WTC11 (cell line): ENCODE measurements at regions not wholly inside any gene's neighbourhood (a gene's known extent, or its start where the extent isn't known, plus 50 kb on each side); places are given as distances from the start of the nearest gene placed in this dataset.
A peak's percentile ranks its signal among the peaks of the same experiment; 100 is the strongest.

Experiments
- ATAC-seq: fragments of 200-7000 bp; cut with Tn5 transposase; 2 replicates; pipeline ENCODE4 v1.10.0; 2021; ENCODE audit warnings: mild to moderate bottlenecking, moderate library complexity
- CTCF ChIA-PET: fragments of 300-600 bp; sonication (Branson Sonifier 250); formaldehyde crosslinking; loops from one replicate; lab custom pipeline; 2021; ENCODE audit warnings: antibody characterized with exemption; lab: Charles Lee
- POLR2A ChIA-PET: fragments of 350-600 bp; sonication (Branson Sonifier 250); formaldehyde crosslinking; loops from one replicate; lab custom pipeline; 2021; ENCODE audit warnings: antibody characterized with exemption; lab: Charles Lee
- DNase-seq: peaks from one replicate; pipeline ENCODE4 v3.0.0; 2021; ENCODE audit warnings: low spot score
- H3K27ac Mint-ChIP-seq: 2 replicates; pipeline ENCODE4 v1.8.0; 2021; ENCODE audit warnings: mixed read lengths
- H3K27me3 Mint-ChIP-seq: 2 replicates; pipeline ENCODE4 v1.8.0; 2021; ENCODE audit warnings: low read depth, mild to moderate bottlenecking, moderate library complexity, mixed read lengths
- H3K36me3 Mint-ChIP-seq: 2 replicates; pipeline ENCODE4 v1.8.0; 2021; ENCODE audit warnings: mixed read lengths
- H3K4me1 Mint-ChIP-seq: 2 replicates; pipeline ENCODE4 v1.8.0; 2022; ENCODE audit warnings: mixed read lengths
- H3K4me3 Mint-ChIP-seq: 2 replicates; pipeline ENCODE4 v1.8.0; 2021; ENCODE audit warnings: mild to moderate bottlenecking, moderate library complexity, mixed read lengths
- H3K9me3 Mint-ChIP-seq: 2 replicates; pipeline ENCODE4 v1.8.0; 2021; ENCODE audit warnings: mixed read lengths
- ESRRA ChIP-seq: sonication (generic); formaldehyde crosslinking; IDR thresholded peaks from 2 replicates; pipeline ENCODE4 v1.8.1; 2022; ENCODE audit warnings: mild to moderate bottlenecking, missing genetic modification reagents, borderline replicate concordance
- FOXJ3 ChIP-seq: sonication (generic); formaldehyde crosslinking; IDR thresholded peaks from 2 replicates; pipeline ENCODE4 v1.9.0; 2021; ENCODE audit warnings: missing genetic modification reagents, mild to moderate bottlenecking, borderline replicate concordance
- JAZF1 ChIP-seq: fragments of 250-450 bp; sonication (Bioruptor Pico); IDR thresholded peaks from 2 replicates; pipeline ENCODE4 v1.9.0; 2021; ENCODE audit warnings: moderate library complexity, mild to moderate bottlenecking, inconsistent platforms
- NR1H2 ChIP-seq: sonication (generic); formaldehyde crosslinking; IDR thresholded peaks from 2 replicates; pipeline ENCODE4 v1.9.0; 2021; ENCODE audit warnings: mild to moderate bottlenecking, moderate library complexity, missing genetic modification reagents
- NR3C1 ChIP-seq: sonication (generic); formaldehyde crosslinking; conservative IDR thresholded peaks from 2 replicates; pipeline ENCODE4 v1.8.1; 2023; ENCODE audit warnings: low read depth, mild to moderate bottlenecking, missing genetic modification reagents
- SMAD3 ChIP-seq: sonication (generic); formaldehyde crosslinking; IDR thresholded peaks from 2 replicates; pipeline ENCODE4 v1.8.0; 2022; ENCODE audit warnings: missing genetic modification reagents, mild to moderate bottlenecking, borderline replicate concordance
- SMAD4 ChIP-seq: sonication (generic); formaldehyde crosslinking; IDR thresholded peaks from 2 replicates; pipeline ENCODE4 v1.8.0; 2022; ENCODE audit warnings: mild to moderate bottlenecking, missing genetic modification reagents
- TCF7 ChIP-seq: sonication (generic); formaldehyde crosslinking; IDR thresholded peaks from 2 replicates; pipeline ENCODE4 v1.8.0; 2022; ENCODE audit warnings: mild to moderate bottlenecking, low read depth, missing genetic modification reagents, moderate library complexity
- ZNF121 ChIP-seq: sonication (generic); formaldehyde crosslinking; IDR thresholded peaks from 2 replicates; pipeline ENCODE4 v1.8.0; 2023; ENCODE audit warnings: missing genetic modification reagents
- ZNF219 ChIP-seq: sonication (generic); formaldehyde crosslinking; IDR thresholded peaks from 2 replicates; pipeline ENCODE4 v1.8.0; 2023; ENCODE audit warnings: missing genetic modification reagents, mild to moderate bottlenecking, borderline replicate concordance
- ZNF263 ChIP-seq: sonication (generic); formaldehyde crosslinking; IDR thresholded peaks from 2 replicates; pipeline ENCODE4 v1.8.1; 2022; ENCODE audit warnings: low read depth, mild to moderate bottlenecking, moderate library complexity, missing genetic modification reagents
- ZNF671 ChIP-seq: fragments of 250-450 bp; sonication (Bioruptor Pico); IDR thresholded peaks from 2 replicates; pipeline ENCODE4 v1.8.0; 2021; ENCODE audit warnings: mild to moderate bottlenecking
- TF ChIP-seq, protein P1 (sequence below): sonication (generic); formaldehyde crosslinking; conservative IDR thresholded peaks from 2 replicates; pipeline ENCODE4 v1.8.1; 2023; ENCODE audit warnings: mild to moderate bottlenecking, low read depth, missing genetic modification reagents, moderate library complexity
- TF ChIP-seq, protein P2 (sequence below): sonication (generic); formaldehyde crosslinking; conservative IDR thresholded peaks from 2 replicates; pipeline ENCODE4 v1.8.1; 2022; ENCODE audit warnings: mild to moderate bottlenecking, missing genetic modification reagents
- TF ChIP-seq, protein P3 (sequence below): sonication (generic); formaldehyde crosslinking; IDR thresholded peaks from 2 replicates; pipeline ENCODE4 v1.8.0; 2022; ENCODE audit warnings: mild to moderate bottlenecking, missing genetic modification reagents
- TF ChIP-seq, protein P4 (sequence below): sonication (generic); formaldehyde crosslinking; IDR thresholded peaks from 2 replicates; pipeline ENCODE4 v1.8.1; 2023; ENCODE audit warnings: mild to moderate bottlenecking, missing genetic modification reagents, moderate library complexity
- TF ChIP-seq, protein P5 (sequence below): sonication (generic); formaldehyde crosslinking; IDR thresholded peaks from 2 replicates; pipeline ENCODE4 v1.8.0; 2022; ENCODE audit warnings: missing genetic modification reagents
- TF ChIP-seq, protein P6 (sequence below): sonication (generic); formaldehyde crosslinking; IDR thresholded peaks from 2 replicates; pipeline ENCODE4 v1.8.0; 2023; ENCODE audit warnings: missing genetic modification reagents, mild to moderate bottlenecking, borderline replicate concordance
- TF ChIP-seq, protein P7 (sequence below): sonication (generic); formaldehyde crosslinking; IDR thresholded peaks from 2 replicates; pipeline ENCODE4 v1.8.0; 2022; ENCODE audit warnings: mild to moderate bottlenecking, missing genetic modification reagents

DNA sequence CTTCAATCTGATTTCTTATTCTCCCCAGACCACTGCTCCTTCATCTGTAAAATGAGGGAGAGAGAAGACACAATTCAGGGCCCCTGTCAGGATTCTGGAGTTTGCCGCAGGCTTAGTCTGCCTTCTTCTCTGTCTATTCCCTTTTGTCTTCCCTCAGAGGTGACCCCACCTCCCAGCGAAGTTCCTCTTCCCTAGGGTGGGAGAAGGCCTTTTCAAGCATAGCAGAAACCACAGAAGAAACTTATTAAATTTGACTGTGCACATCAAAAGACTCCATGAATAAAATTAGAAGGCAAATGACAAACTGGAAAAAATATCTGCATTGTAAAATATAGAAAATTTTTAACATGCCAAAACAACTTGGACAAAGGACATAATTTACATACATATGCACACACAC, 148.8 kb downstream of the HNRNPD start:
- POLR2A ChIA-PET = no interaction called here
- TF ChIP-seq TCF7 (CRISPR knock-in tag) (no peak), ZNF121 (CRISPR knock-in tag) (no peak), ZNF263 (CRISPR knock-in tag) (no peak), NR3C1 (CRISPR knock-in tag) (no peak), JAZF1 (CRISPR knock-in tag) (no peak), ZNF671 (CRISPR knock-in tag) (no peak), SMAD3 (no peak), ESRRA (CRISPR knock-in tag) (no peak), SMAD4 (CRISPR knock-in tag) (no peak), NR1H2 (CRISPR knock-in tag) (no peak)
- TF ChIP-seq, protein P1, sequence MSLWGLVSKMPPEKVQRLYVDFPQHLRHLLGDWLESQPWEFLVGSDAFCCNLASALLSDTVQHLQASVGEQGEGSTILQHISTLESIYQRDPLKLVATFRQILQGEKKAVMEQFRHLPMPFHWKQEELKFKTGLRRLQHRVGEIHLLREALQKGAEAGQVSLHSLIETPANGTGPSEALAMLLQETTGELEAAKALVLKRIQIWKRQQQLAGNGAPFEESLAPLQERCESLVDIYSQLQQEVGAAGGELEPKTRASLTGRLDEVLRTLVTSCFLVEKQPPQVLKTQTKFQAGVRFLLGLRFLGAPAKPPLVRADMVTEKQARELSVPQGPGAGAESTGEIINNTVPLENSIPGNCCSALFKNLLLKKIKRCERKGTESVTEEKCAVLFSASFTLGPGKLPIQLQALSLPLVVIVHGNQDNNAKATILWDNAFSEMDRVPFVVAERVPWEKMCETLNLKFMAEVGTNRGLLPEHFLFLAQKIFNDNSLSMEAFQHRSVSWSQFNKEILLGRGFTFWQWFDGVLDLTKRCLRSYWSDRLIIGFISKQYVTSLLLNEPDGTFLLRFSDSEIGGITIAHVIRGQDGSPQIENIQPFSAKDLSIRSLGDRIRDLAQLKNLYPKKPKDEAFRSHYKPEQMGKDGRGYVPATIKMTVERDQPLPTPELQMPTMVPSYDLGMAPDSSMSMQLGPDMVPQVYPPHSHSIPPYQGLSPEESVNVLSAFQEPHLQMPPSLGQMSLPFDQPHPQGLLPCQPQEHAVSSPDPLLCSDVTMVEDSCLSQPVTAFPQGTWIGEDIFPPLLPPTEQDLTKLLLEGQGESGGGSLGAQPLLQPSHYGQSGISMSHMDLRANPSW (CRISPR knock-in tag) = no peak
- TF ChIP-seq, protein P2, sequence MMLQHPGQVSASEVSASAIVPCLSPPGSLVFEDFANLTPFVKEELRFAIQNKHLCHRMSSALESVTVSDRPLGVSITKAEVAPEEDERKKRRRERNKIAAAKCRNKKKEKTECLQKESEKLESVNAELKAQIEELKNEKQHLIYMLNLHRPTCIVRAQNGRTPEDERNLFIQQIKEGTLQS (CRISPR knock-in tag) = no peak
- TF ChIP-seq, protein P3, sequence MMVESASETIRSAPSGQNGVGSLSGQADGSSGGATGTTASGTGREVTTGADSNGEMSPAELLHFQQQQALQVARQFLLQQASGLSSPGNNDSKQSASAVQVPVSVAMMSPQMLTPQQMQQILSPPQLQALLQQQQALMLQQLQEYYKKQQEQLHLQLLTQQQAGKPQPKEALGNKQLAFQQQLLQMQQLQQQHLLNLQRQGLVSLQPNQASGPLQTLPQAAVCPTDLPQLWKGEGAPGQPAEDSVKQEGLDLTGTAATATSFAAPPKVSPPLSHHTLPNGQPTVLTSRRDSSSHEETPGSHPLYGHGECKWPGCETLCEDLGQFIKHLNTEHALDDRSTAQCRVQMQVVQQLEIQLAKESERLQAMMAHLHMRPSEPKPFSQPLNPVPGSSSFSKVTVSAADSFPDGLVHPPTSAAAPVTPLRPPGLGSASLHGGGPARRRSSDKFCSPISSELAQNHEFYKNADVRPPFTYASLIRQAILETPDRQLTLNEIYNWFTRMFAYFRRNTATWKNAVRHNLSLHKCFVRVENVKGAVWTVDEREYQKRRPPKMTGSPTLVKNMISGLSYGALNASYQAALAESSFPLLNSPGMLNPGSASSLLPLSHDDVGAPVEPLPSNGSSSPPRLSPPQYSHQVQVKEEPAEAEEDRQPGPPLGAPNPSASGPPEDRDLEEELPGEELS = no peak
- TF ChIP-seq, all 79 proteins: peak for 0
- CTCF ChIA-PET = interaction anchor here (1.0 to 2.2 kb wide), 3 partner anchors 43 to 311 kb away, joined by 3 to 9 read pairs (median 6); no protein-coding TSS in a partner anchor
- DNase-seq = no peak
- no peak for ATAC-seq
- Mint-ChIP-seq H3K27ac (no peak overlapping the region), H3K27me3 (no peaks in the 10 kb centered on the region; the same call in none of the 2 replicates), H3K36me3 (no peaks in the 10 kb centered on the region), H3K4me1 (peaks cover 6% of the 10 kb centered on the region), H3K4me3 (no peak overlapping the region), H3K9me3 (no peaks in the 10 kb centered on the region)

DNA sequence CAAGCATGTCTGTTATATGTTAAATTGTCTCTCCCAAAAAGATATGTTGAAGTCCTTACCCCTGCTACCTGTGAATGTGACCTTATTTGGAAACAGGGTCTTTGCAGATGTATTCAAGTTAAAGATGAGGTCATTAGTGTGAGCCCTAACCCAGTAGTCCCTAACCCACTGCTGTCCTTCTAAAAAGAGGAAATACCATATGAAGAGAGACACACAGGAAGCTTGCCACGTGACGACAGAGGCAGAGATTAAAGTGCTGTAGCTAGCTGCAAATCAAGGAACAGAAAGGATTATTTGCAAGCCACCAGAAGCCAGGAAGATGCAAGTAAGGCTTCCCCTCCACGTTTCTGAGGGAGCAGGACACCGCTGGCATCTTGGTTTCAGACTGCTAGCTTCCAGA, 150.1 kb downstream of the HNRNPD start:
- Mint-ChIP-seq H3K27me3 (peaks cover under 1% of the 10 kb centered on the region), H3K4me3 (no peak overlapping the region), H3K4me1 (peaks cover 6% of the 10 kb centered on the region), H3K36me3 (no peaks in the 10 kb centered on the region), H3K9me3 (no peaks in the 10 kb centered on the region), H3K27ac (no peak overlapping the region)
- peak; percentile 92 for ATAC-seq
- DNase-seq = no peak
- POLR2A ChIA-PET = no interaction called here
- CTCF ChIA-PET = interaction anchor here (2.0 to 2.2 kb wide), 2 partner anchors 45 to 61 kb away, joined by 6 to 9 read pairs; no protein-coding TSS in a partner anchor
- TF ChIP-seq FOXJ3 (CRISPR knock-in tag) = no peak
- TF ChIP-seq, protein P4, sequence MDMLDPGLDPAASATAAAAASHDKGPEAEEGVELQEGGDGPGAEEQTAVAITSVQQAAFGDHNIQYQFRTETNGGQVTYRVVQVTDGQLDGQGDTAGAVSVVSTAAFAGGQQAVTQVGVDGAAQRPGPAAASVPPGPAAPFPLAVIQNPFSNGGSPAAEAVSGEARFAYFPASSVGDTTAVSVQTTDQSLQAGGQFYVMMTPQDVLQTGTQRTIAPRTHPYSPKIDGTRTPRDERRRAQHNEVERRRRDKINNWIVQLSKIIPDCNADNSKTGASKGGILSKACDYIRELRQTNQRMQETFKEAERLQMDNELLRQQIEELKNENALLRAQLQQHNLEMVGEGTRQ (CRISPR knock-in tag) = peak; percentile 80
- TF ChIP-seq, protein P5, sequence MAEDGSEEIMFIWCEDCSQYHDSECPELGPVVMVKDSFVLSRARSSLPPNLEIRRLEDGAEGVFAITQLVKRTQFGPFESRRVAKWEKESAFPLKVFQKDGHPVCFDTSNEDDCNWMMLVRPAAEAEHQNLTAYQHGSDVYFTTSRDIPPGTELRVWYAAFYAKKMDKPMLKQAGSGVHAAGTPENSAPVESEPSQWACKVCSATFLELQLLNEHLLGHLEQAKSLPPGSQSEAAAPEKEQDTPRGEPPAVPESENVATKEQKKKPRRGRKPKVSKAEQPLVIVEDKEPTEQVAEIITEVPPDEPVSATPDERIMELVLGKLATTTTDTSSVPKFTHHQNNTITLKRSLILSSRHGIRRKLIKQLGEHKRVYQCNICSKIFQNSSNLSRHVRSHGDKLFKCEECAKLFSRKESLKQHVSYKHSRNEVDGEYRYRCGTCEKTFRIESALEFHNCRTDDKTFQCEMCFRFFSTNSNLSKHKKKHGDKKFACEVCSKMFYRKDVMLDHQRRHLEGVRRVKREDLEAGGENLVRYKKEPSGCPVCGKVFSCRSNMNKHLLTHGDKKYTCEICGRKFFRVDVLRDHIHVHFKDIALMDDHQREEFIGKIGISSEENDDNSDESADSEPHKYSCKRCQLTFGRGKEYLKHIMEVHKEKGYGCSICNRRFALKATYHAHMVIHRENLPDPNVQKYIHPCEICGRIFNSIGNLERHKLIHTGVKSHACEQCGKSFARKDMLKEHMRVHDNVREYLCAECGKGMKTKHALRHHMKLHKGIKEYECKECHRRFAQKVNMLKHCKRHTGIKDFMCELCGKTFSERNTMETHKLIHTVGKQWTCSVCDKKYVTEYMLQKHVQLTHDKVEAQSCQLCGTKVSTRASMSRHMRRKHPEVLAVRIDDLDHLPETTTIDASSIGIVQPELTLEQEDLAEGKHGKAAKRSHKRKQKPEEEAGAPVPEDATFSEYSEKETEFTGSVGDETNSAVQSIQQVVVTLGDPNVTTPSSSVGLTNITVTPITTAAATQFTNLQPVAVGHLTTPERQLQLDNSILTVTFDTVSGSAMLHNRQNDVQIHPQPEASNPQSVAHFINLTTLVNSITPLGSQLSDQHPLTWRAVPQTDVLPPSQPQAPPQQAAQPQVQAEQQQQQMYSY (CRISPR knock-in tag) = peak; percentile 55; the same call in 1 of the 2 replicates
- TF ChIP-seq, protein P6, sequence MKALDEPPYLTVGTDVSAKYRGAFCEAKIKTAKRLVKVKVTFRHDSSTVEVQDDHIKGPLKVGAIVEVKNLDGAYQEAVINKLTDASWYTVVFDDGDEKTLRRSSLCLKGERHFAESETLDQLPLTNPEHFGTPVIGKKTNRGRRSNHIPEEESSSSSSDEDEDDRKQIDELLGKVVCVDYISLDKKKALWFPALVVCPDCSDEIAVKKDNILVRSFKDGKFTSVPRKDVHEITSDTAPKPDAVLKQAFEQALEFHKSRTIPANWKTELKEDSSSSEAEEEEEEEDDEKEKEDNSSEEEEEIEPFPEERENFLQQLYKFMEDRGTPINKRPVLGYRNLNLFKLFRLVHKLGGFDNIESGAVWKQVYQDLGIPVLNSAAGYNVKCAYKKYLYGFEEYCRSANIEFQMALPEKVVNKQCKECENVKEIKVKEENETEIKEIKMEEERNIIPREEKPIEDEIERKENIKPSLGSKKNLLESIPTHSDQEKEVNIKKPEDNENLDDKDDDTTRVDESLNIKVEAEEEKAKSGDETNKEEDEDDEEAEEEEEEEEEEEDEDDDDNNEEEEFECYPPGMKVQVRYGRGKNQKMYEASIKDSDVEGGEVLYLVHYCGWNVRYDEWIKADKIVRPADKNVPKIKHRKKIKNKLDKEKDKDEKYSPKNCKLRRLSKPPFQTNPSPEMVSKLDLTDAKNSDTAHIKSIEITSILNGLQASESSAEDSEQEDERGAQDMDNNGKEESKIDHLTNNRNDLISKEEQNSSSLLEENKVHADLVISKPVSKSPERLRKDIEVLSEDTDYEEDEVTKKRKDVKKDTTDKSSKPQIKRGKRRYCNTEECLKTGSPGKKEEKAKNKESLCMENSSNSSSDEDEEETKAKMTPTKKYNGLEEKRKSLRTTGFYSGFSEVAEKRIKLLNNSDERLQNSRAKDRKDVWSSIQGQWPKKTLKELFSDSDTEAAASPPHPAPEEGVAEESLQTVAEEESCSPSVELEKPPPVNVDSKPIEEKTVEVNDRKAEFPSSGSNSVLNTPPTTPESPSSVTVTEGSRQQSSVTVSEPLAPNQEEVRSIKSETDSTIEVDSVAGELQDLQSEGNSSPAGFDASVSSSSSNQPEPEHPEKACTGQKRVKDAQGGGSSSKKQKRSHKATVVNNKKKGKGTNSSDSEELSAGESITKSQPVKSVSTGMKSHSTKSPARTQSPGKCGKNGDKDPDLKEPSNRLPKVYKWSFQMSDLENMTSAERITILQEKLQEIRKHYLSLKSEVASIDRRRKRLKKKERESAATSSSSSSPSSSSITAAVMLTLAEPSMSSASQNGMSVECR (CRISPR knock-in tag) = no peak
- TF ChIP-seq, protein P7, sequence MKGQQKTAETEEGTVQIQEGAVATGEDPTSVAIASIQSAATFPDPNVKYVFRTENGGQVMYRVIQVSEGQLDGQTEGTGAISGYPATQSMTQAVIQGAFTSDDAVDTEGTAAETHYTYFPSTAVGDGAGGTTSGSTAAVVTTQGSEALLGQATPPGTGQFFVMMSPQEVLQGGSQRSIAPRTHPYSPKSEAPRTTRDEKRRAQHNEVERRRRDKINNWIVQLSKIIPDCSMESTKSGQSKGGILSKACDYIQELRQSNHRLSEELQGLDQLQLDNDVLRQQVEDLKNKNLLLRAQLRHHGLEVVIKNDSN (CRISPR knock-in tag) = peak; percentile 70
- no peak for TF ChIP-seq ZNF219 (CRISPR knock-in tag)
